Neural progenitor cell (in vitro differentiated cells): ENCODE measurements at regions not wholly inside any gene's neighbourhood (a gene's known extent, or its start where the extent isn't known, plus 50 kb on each side); places are given as distances from the start of the nearest gene placed in this dataset.

ENCODE experiments used
- DNase-seq: peaks from one replicate; pipeline ENCODE4 v3.0.0-alpha.2; 2016; ENCODE audit warnings: low spot score
- H2AFZ ChIP-seq: fragments of 200-600 bp; sonication (generic); replicated peaks from 2 replicates; pipeline ENCODE4 v1.6.1; 2016; ENCODE audit warnings: antibody characterized with exemption
- H3F3A ChIP-seq: fragments of 200-600 bp; sonication (generic); 2 replicates; pipeline ENCODE4 v1.6.1; 2016; ENCODE audit warnings: antibody characterized with exemption, low read depth
- H3K27ac ChIP-seq: fragments of 200-600 bp; sonication (generic); 2 replicates; pipeline ENCODE4 v1.5.1; 2016; ENCODE audit warnings: mild to moderate bottlenecking
- H3K27me3 ChIP-seq: fragments of 200-600 bp; sonication (generic); 2 replicates; pipeline ENCODE4 v1.6.1; 2016; ENCODE audit warnings: mild to moderate bottlenecking, moderate library complexity
- H3K36me3 ChIP-seq: fragments of 200-600 bp; sonication (generic); 2 replicates; pipeline ENCODE4 v1.5.1; 2016
- H3K4me1 ChIP-seq: fragments of 200-600 bp; sonication (generic); 2 replicates; pipeline ENCODE4 v1.6.1; 2016; ENCODE audit warnings: mixed run types
- H3K4me2 ChIP-seq: fragments of 200-600 bp; sonication (generic); 2 replicates; pipeline ENCODE4 v1.6.1; 2016
- H3K4me3 ChIP-seq: fragments of 200-600 bp; sonication (generic); 2 replicates; pipeline ENCODE4 v1.5.1; 2016
- H3K79me2 ChIP-seq: fragments of 200-600 bp; sonication (generic); 2 replicates; pipeline ENCODE4 v1.6.1; 2016; ENCODE audit warnings: low read depth
- H3K9ac ChIP-seq: fragments of 200-600 bp; sonication (generic); 2 replicates; pipeline ENCODE4 v1.6.1; 2016
- H3K9me3 ChIP-seq: fragments of 200-600 bp; sonication (generic); 2 replicates; pipeline ENCODE4 v1.5.1; 2016; ENCODE audit warnings: low read depth
- H4K20me1 ChIP-seq: fragments of 200-600 bp; sonication (generic); 2 replicates; pipeline ENCODE4 v1.6.1; 2016; ENCODE audit warnings: low read depth
- H3K27ac Mint-ChIP-seq: 3 replicates; pipeline ENCODE4 v1.8.0; 2021; ENCODE audit warnings: mixed read lengths
- H3K27me3 Mint-ChIP-seq: 2 replicates; pipeline ENCODE4 v1.8.0; 2022; ENCODE audit warnings: low read depth, mild to moderate bottlenecking, inconsistent platforms, moderate library complexity, mixed read lengths; ENCODE audit not compliant: insufficient read depth
- H3K36me3 Mint-ChIP-seq: 3 replicates; pipeline ENCODE4 v1.8.0; 2021; ENCODE audit warnings: mixed read lengths
- H3K4me1 Mint-ChIP-seq: 3 replicates; pipeline ENCODE4 v1.8.0; 2021; ENCODE audit warnings: mixed read lengths
- H3K4me3 Mint-ChIP-seq: 3 replicates; pipeline ENCODE4 v1.8.0; 2021; ENCODE audit warnings: mild to moderate bottlenecking, moderate library complexity, mixed read lengths
- H3K9me3 Mint-ChIP-seq: 3 replicates; pipeline ENCODE4 v1.8.0; 2020; ENCODE audit warnings: mixed read lengths
- EZH2 ChIP-seq: fragments of 200-600 bp; sonication (generic); IDR thresholded peaks from 2 replicates; pipeline ENCODE4 v1.6.1; 2017; ENCODE audit warnings: antibody characterized with exemption, mild to moderate bottlenecking, moderate library complexity
- EZH2phosphoT487 ChIP-seq: fragments of 200-600 bp; sonication (generic); IDR thresholded peaks from 2 replicates; pipeline ENCODE4 v1.6.1; 2017; ENCODE audit warnings: antibody characterized with exemption
- TF ChIP-seq, protein P1 (sequence below): fragments of 200-600 bp; sonication (generic); IDR thresholded peaks from 2 replicates; pipeline ENCODE4 v1.5.1; 2017; ENCODE audit warnings: antibody characterized with exemption, mild to moderate bottlenecking

DNA sequence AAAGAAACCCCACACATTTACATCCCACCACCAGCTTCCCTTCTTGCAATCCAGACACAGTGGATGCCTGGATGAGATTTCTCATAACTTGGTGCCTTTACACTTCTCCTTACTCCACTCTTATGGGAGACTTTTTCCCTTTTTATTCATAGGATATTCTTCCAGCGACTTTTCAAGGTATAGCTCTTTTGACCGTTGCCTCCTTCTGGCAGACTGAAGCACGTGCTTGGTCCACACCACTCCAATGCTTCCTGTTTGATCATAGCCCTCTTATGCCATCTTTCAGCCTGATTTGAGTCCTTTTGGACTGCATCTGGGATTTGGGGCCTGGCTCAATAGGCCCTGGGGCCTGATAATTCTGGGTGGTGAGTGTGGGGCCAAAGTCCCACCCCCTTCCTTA is 87.7 kb downstream of the ERCC5 start:
- Mint-ChIP-seq H3K36me3 (no peaks in the 10 kb centered on the region), H3K9me3 (peaks cover 8% of the 10 kb centered on the region), H3K27me3 (peaks cover 4% of the 10 kb centered on the region), H3K4me1 (peaks cover 16% of the 10 kb centered on the region), H3K27ac (no peak overlapping the region), H3K4me3 (no peak overlapping the region)
- H3K79me2 ChIP-seq = no peaks in the 10 kb centered on the region
- no peak overlapping the region for H2AFZ ChIP-seq
- no peaks in the 10 kb centered on the region for H3K9me3 ChIP-seq
- H3F3A ChIP-seq = peaks cover 5% of the 10 kb centered on the region
- H4K20me1 ChIP-seq = no peaks in the 10 kb centered on the region
- H3K4me3 ChIP-seq = no peak overlapping the region
- H3K9ac ChIP-seq = no peak overlapping the region
- no peak for DNase-seq
- peaks cover 15% of the 10 kb centered on the region for H3K4me1 ChIP-seq
- H3K36me3 ChIP-seq = no peaks in the 10 kb centered on the region
- no peaks in the 10 kb centered on the region for H3K27me3 ChIP-seq
- no peak for TF ChIP-seq EZH2phosphoT487
- no peak for TF ChIP-seq EZH2
- TF ChIP-seq, protein P1, sequence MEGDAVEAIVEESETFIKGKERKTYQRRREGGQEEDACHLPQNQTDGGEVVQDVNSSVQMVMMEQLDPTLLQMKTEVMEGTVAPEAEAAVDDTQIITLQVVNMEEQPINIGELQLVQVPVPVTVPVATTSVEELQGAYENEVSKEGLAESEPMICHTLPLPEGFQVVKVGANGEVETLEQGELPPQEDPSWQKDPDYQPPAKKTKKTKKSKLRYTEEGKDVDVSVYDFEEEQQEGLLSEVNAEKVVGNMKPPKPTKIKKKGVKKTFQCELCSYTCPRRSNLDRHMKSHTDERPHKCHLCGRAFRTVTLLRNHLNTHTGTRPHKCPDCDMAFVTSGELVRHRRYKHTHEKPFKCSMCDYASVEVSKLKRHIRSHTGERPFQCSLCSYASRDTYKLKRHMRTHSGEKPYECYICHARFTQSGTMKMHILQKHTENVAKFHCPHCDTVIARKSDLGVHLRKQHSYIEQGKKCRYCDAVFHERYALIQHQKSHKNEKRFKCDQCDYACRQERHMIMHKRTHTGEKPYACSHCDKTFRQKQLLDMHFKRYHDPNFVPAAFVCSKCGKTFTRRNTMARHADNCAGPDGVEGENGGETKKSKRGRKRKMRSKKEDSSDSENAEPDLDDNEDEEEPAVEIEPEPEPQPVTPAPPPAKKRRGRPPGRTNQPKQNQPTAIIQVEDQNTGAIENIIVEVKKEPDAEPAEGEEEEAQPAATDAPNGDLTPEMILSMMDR = no peak
- no peak overlapping the region for H3K27ac ChIP-seq
- H3K4me2 ChIP-seq = no peak overlapping the region

DNA sequence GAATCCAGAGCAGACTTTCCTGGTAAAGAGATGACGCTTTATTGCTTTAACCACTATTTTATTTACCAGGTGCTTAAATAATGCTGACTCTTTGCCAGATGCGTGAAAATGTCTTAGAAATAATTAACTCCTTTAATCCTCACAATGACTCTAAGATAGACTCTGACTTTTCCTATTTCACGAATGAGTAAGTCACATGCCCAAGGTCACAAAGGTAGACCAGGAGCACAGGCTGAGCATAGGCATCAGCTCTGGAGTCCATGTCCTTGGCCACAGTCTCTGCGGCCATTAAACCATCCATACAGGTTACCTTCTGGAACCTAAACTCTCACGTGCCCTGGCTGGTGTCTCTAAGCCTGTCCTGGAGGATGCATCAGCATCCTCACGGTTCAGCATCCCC is 87.3 kb downstream of the ERCC5 start:
- peaks cover 8% of the 10 kb centered on the region for H3K9me3 Mint-ChIP-seq
- Histone ChIP-seq H3K9ac (no peak overlapping the region), H3K4me2 (no peak overlapping the region), H3K79me2 (no peaks in the 10 kb centered on the region), H2AFZ (no peak overlapping the region), H3K4me1 (peaks cover 15% of the 10 kb centered on the region), H3K27me3 (no peaks in the 10 kb centered on the region), H3K36me3 (no peaks in the 10 kb centered on the region), H3K9me3 (no peaks in the 10 kb centered on the region), H4K20me1 (no peaks in the 10 kb centered on the region), H3F3A (peaks cover 5% of the 10 kb centered on the region), H3K4me3 (no peak overlapping the region), H3K27ac (no peak overlapping the region)
- H3K4me1 Mint-ChIP-seq = peaks cover 16% of the 10 kb centered on the region
- DNase-seq = no peak
- no peak overlapping the region for H3K27ac Mint-ChIP-seq
- no peak for TF ChIP-seq EZH2phosphoT487
- TF ChIP-seq, protein P1 = no peak
- no peak for TF ChIP-seq EZH2
- H3K4me3 Mint-ChIP-seq = no peak overlapping the region
- no peaks in the 10 kb centered on the region for H3K36me3 Mint-ChIP-seq
- H3K27me3 Mint-ChIP-seq = peaks cover 4% of the 10 kb centered on the region

DNA sequence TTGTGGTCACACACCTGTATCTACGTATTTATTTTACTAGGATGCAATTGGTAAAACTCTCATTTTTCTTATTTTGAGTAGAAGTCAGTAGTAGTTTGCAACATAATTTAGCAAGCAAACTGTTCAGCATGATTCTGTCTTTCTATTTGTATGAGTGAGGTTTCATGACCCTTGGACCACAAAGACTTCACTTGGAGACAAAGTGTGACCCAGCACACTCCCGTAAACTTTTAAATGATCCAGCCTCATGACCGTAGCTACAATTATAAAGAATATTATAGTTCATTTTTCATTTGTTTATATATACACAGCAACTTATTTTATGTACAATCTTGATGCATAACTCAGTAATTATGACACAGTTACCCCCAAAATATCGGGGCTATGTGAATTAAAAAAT is 86.5 kb downstream of the ERCC5 start:
- Mint-ChIP-seq H3K27me3 (peaks cover 4% of the 10 kb centered on the region), H3K36me3 (no peaks in the 10 kb centered on the region), H3K4me3 (no peak overlapping the region), H3K9me3 (peaks cover 6% of the 10 kb centered on the region), H3K4me1 (peaks cover 16% of the 10 kb centered on the region), H3K27ac (no peak overlapping the region)
- Histone ChIP-seq H3K27ac (no peak overlapping the region), H3K4me2 (no peak overlapping the region), H3K27me3 (no peaks in the 10 kb centered on the region), H4K20me1 (no peaks in the 10 kb centered on the region), H3K4me1 (peaks cover 15% of the 10 kb centered on the region), H3K9ac (no peak overlapping the region), H3K9me3 (no peaks in the 10 kb centered on the region), H3K36me3 (no peaks in the 10 kb centered on the region), H2AFZ (no peak overlapping the region), H3K79me2 (no peaks in the 10 kb centered on the region), H3F3A (peaks cover 5% of the 10 kb centered on the region), H3K4me3 (no peak overlapping the region)
- no peak for TF ChIP-seq EZH2phosphoT487
- no peak for TF ChIP-seq EZH2
- TF ChIP-seq, protein P1 = no peak
- no peak for DNase-seq

DNA sequence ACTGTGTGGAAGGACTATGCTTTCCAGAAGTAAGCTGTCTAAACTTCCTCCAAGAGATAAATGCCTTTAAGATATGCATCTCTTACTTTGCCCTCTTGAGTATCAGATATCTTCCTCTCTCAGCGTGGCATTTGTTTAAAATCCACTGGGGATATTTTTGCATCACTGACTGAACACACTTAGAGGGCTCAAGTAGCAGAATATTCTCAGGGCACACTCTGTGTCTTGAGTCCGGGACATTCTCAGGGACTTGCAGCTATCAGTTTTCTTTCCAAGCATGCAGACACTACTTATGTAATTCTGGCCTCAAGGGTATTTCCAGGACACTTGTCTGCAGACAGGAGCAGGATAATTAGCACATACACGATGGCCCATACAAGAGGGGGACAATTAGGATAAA is 84.7 kb downstream of the ERCC5 start:
- no peak for DNase-seq
- Histone ChIP-seq H3K27me3 (no peaks in the 10 kb centered on the region), H3K4me1 (peaks cover 6% of the 10 kb centered on the region), H3K27ac (no peak overlapping the region), H3K4me2 (no peak overlapping the region), H3K79me2 (no peaks in the 10 kb centered on the region), H3K36me3 (no peaks in the 10 kb centered on the region), H2AFZ (no peak overlapping the region), H4K20me1 (no peaks in the 10 kb centered on the region), H3K9me3 (no peaks in the 10 kb centered on the region), H3K9ac (no peak overlapping the region), H3F3A (no peaks in the 10 kb centered on the region), H3K4me3 (no peak overlapping the region)
- Mint-ChIP-seq H3K9me3 (peaks cover 8% of the 10 kb centered on the region), H3K36me3 (no peaks in the 10 kb centered on the region), H3K4me3 (no peak overlapping the region), H3K4me1 (peaks cover 10% of the 10 kb centered on the region), H3K27me3 (peaks cover 4% of the 10 kb centered on the region), H3K27ac (no peak overlapping the region)
- TF ChIP-seq, protein P1 = no peak
- TF ChIP-seq EZH2 = no peak
- TF ChIP-seq EZH2phosphoT487 = no peak
